Ureter (tissue), 1 donor: ENCODE measurements at regions not wholly inside any gene's neighbourhood (a gene's known extent, or its start where the extent isn't known, plus 50 kb on each side); places are given as distances from the start of the nearest gene placed in this dataset.

Source experiments
- DNase-seq: peaks from one replicate; pipeline ENCODE4 v3.0.0-alpha.2; 2020; ENCODE audit warnings: low spot score
- donor health status: DM: yes; HTN: yes; CAD: no.

DNA sequence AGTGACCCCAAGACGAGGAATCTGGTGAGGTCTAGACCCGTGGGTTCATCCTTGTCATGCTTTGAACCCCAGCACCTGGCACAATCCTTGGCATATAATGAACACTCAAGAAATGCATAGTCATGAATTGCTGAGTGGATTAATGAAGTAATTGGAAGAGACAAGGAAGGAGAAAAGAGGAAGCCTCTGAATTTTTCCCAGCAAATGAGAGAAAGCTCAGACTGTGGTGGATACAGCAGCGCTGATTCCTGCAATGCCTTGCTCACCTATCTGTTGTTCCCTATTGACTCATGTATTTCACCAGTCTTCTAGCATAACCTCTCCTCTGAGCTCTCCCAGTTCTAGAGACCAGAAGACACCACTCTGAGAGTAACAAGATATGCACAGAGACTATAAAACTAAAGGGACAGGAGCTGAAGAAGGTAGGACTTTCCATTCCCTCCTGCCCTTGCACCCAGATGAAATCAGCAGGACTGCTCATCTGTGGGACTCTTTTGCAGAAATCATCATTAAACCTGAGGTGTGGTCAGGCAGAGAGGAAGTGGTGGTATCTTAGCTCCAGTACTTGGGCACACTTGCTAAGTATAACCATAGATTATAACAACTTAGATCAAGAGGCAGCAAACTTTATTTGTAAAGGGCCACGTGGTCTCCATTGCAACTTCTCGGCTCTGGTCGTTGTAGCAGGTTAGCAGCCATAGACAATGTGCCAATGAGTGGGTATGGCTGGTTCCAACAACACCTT lies 102.8 kb downstream of the MAF start:
- no peak for DNase-seq

DNA sequence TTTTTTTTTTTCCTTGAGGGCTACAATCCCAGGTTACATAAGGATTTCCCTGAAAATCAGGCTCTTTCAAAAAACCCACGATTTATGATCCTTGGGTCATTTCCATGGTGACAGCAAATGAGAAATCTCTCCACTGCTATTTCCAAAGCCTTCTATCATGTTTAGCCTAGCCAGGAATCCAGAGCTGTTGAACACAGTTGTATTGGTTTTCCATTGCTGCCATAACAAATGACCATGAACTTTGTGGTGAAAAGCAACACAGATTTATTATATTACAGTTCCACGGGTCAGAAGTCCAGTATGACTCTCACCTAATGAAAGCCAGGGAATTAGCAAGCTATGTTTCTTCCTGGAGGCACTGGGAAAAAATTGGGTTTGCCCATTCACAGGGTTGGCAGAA lies 106.6 kb downstream of the MAF start:
- no peak for DNase-seq

DNA sequence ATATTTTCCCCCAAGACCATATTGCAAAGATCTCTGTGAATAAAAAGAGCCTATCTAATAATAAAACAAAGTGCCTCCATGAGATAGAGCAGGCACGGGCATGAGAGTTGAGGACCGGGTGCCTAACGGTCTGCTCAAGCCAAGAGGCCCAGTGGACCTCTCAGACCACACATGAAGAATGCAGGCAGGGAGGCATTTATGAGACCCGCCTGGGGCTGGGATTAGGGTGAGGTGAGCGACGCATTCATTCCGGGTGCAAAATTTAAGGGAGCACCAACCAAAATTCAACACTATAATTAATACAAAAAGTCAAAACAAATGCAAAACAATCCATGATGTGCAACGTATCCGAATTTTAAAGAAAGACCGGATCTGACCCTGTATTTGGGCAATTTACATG lies 108.5 kb downstream of the MAF start:
- DNase-seq = no peak

DNA sequence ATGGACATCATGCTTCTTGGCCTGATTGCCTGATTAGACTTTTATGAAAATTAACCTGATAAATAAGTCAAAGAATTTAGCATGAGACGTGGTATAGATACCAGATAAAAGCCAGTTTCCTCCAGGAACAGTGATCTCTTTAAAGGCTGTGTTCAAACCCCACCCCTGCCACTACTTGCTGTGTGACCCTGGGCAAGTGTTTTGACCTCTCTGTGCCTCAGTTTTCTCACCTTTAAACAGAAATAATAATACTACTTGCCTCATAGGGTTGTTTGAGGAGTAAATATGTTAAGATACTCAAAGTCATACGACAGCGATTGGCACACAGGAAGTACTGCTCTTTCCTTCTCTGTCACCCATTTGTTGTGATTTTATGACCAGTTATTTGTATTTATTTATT lies 115.5 kb downstream of the MAF start:
- no peak for DNase-seq

DNA sequence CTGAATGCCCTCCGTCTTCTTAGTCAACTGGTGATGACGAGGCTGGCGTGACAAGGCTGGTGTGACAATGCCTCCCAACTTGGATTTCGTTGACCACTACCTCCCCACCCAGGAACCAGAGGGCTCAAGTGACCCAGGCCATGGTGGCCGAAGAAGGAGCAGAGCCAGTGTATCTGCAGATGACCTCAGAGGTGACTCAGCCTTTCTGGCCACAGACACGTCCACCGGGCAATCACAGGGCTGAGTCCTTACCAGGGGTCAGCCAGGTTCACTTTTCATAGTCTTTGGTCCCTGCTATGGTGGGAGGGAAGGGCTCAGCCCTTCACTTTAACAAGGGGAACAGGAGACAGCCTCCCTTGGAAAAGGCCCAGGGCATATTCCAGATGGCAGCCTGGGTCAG lies 116.3 kb downstream of the MAF start:
- no peak for DNase-seq

DNA sequence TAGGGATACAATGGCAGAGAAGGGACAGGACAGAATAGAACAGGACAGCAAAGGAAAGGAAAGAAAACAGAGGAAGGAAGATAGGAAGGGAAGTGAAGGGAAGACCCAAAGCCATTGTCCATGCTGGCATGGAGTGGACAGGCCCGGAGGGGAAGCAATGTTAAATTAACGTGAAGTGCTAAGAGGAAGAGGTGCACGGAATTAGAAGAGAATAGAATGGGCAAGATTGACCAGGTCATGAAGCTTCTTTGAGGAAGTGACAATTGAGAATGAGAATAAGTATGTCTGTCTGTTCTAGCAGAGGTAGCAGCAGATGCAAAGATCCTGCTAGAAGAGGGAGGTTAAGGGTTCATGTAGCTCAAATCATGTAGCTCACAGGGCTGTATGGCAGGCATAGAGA lies 117.2 kb downstream of the MAF start:
- no peak for DNase-seq

DNA sequence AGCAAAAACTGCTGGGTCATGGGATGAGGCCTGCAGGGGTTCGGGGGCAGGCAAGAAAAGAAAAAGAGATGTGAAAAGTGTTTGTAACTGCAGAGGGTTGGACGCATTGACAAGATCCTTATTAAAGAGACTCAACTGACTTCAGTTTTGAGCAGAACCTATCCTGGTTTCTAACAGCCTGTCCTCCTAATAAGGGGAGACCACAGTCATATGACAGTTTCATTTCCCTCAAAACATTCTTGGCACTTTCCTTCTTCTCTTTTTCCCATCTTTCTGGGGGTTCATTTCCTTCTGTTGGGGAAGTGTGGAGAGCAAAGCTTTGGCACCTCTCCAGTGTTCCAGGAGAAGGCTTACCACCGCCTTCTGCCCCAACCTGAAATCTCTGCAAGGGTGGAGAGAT lies 118.5 kb downstream of the MAF start:
- DNase-seq = no peak

DNA sequence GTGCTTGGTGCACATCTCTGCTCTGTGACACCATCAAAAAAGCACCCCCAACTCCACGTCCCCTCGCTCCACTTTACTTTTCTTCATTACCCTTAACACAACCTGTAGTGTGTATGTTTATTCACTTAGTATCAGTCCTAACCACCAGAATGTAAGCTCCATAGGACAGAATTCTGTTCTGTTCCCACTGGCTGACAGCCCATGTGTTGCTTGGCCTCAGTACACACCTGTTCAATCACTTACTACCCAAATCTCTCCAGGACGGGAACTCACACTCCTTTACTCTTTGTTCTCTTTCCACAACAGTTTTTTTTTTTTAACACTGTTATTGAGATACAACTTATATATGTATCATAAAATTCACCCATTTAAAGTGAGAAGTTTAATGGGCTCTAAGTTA lies 119.6 kb downstream of the MAF start:
- DNase-seq = no peak

DNA sequence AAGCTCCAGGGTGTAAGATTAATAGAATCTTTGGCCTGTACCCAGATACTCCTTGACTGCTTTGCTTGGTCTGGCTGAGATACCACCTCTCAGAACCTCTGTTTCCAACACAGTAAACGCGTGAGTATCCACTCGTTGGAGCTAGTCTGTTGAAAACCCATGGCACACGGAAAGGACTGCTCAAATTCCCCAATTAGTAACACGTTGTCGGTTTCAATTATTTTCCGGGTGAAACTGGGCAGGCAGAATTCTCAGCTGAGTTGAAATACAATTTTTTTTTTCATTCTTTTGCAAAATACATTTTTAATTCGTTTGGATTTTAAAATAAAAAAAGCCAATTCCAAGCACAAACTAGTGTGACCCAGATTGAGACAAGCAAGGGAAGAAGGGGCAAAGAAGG lies 120.5 kb downstream of the MAF start:
- no peak for DNase-seq

DNA sequence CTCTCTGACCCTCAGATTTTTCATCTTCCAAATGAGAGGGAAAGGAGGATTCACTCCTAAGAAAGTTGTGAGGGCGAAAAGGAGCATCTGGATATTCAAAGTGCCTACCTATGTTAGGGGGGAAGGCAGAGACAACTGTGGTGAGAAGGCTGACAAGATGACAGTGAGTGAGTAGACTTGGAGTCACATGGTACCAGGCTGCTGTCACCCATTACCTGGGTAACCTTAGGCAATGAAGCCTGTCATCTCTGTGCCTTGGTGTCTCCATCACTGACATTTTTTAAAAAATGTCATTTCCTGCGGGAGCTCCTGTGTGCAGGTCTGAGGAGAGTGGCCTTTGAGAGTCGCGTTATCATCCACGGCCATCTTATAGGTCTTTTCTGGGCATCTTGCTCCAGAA lies 124.0 kb downstream of the MAF start:
- DNase-seq = no peak

DNA sequence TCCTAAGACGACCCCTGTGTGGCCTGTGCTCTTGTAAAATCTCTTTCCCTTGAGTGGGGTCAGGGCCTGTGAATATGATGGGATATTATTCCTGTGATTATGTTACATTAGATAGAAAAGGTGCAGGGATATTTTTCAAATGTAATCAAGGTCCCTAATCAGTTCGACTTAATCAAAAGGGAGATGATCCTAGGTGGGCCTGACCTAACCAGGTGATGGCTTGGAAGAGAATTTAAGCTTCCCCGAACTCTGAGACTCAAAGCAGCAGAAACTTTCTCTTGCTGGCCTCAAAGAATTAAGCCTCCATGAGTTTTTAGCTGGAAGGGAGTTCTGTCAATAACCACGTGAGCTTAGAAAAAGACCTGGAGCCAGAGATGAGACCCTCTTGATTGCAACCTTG lies 124.7 kb downstream of the MAF start:
- no peak for DNase-seq

DNA sequence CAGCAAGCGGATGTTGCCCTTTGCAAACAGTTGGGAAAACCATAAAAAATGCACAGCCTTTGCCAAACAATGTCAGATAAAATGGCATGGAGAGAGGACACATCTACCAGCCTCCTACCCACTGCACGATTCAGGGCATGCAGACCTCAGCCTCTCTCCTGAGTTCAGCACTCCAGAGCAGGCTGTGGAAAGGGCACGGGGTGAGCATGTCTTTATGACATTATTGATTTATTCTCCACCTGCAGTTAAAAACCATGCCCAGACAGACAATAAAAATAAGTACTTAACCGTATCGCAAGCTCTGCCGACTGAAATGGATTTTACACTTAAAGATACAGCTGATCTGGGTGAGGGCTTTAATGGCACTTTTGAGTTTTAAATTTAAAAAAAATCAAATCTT lies 127.1 kb downstream of the MAF start:
- no peak for DNase-seq

DNA sequence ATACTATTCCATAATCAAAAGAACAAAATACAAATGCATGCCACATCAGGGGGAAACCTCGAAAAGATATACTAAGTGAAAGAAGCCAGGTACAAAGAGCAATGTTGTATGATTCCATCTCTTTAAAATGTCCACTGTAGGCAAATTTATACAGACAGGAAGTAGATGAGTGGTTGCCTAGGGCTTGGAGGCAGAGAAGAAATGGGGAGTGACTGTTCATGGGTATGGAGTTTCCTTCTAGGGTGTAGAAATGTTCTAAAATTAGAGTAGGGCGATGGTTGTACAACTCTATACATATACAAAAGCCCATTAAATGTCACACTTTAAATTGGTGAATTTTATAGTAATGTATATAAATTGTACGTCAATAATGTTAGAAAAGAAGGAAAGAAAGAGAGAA lies 128.1 kb downstream of the MAF start:
- no peak for DNase-seq

DNA sequence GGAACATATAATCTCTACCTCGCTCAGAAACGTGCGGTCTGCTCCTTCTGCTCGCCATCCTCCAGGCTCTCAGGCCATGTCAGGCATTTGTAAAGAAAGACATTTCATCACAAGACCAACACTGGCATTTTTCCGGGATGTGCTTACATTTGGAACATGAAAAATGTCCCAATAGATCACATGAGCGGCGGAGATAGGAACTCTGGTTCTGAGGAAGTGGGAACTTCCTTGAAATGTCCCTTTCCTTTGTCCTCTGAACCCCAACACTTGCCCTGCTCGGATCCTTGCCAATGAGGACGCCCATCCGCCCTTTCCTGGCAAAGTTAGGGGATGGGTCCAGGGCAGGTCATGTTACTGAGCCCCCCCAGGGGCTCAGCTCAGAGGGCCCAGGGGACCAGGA lies 130.5 kb downstream of the MAF start:
- no peak for DNase-seq

DNA sequence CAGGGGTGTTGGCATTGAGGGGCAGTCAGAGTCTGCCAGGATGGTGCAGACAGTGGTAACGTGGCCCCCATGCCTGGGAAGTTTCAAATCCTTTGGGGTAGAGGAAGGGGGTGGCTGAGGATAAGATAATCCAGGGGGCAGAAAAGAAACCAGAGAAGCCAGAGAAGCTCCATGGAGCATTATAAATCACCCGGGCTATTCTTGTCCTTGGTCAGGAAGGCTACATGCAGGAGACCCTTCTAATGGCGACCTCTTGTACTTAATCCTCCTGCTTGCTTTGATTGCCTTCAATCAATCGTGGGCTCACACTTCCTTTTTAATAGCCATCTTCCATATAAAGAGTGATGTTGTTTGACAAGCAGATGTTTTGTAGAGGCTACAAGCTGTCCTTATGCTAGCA lies 131.9 kb downstream of the MAF start:
- DNase-seq = no peak

DNA sequence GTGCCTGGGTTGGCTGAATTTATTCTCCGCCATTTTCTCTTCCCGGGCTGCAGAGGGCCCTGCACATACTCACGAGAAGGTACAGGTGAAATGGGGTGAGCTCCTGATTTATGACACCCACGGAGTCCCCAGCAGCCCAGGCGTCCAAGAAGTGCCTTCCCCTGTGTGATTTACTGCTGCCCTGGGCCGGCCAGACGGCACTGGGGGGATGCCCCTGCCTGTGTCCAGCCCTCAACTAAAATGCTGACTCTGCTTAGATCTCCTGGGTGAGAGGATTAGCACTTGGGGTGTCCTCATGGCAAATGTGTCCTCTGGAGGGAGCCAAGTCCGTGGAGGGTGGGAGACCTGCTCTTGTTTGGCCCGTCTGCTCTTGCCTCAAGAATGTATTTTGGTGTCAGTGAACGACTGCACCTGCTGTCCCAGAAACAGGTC lies 132.4 kb downstream of the MAF start:
- DNase-seq = no peak

DNA sequence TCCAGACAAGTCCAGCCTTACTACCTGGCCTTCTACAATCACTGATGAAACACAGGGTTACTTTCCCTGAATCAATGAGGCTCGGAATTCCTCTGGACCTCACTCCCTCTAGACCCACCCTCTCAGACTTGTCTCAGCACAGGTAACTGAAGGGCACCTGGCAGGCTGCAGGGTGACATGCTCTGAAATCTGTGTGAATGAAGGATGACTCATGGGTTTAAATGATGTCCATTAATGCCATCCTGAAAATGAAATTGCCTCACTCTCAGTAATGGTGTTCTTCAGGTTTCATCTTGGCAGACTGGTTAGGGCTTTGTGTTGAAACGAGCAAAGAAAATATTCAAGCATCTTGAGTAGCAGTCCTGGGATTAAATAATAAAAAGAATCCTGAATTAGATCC lies 134.4 kb downstream of the MAF start:
- DNase-seq = no peak

DNA sequence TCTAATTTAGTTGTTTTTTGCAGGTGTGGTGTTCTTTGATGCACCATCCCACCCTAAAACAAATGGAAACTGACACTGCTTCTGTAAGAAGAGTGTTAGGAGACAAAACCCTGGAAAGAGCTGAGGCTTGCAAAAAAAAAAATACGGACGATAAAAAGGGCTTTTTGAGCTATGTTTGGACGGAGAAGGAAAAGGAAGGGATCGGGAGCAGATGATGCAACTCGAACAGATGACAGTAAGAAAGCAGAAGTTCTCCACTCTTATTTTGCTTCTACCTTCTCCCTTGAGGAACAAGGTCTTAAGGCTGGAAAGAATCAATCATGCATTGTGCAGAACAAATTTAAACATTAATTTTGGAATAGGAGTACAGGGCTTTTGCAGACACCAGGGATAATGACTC lies 136.7 kb downstream of the MAF start:
- no peak for DNase-seq

DNA sequence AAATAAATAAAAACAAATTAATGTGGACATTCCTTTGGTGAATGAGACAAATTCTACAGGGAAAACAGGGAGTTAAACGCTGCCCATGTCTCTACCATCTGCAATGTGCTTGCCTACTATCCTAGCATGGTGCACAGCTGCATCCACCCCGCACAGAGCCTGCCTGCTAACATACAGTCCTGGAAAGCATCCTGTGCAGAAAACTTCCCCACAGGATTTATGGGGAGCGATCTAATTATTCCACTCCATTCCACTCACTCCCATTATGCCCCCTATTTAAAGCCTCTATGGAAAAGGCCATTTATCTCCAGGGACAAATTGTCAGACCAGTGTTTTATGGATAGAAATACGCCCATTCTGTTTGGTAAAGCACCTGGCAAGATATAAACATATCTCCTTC lies 144.5 kb downstream of the MAF start:
- no peak for DNase-seq

DNA sequence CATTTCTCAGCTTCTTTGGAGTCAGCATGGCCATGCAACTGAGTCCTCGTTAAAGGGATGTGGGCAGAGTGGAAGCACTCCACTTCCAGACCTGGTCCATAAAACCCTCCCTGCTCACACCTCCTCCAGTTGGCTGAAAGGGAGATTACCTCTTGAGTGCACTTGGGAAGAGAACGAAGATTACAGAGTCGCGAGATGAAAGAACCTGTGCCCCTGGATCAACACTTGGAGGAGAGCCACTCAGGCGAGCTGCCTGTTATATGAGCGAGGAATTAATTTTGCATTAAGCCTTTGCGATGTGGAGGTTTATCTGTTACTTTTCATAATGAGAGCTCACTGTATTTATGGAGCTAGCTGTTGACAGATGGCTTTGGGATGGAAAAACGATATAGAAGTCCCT lies 147.9 kb downstream of the MAF start:
- no peak for DNase-seq

DNA sequence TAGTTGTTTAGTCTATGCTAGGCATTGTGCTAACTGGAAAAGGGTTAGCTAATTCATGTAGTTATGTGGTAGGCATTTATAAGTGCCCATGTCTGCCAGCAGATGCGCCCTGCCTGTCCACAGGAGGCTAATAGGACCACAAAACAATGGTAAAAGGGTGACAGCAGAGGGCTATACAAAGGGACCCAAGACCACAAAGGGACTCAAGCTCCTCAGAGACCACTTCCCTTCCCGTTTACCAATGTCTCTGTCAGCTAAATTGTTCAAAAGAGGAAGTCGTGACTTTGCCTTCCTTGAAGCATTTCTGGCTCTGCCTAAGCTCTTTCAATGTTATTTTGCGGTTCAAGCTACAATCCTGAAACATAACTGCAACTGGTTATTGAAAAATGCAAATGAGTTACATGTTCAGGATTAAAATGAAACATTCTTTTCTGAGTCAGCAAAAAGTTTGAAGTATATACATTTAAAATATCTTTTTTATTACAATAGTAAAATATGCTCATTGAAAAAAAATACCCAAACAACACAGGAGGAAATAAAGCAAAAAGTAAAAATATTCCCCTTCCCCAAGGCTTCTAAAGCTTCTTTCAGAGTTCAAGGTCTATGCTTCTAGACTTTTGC lies 149.2 kb downstream of the MAF start:
- no peak for DNase-seq

DNA sequence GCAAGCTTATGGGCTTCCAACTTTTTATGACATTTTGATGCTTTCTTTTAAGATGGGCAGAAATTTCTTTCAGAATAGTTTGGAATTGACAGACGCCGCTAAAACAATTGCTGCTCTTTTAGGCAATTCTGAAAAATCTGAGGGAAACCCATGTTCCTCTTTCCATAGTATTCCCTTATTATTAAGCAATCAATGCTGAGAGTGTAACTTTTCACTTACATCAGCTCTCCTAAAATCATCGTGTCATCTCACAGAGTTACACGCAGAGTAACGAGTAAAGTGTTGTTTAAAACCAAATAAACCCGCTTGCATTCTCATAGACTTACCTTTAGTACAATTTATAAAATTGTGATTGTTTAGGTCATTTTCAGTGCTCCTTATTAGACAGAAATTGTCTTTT lies 150.6 kb downstream of the MAF start:
- no peak for DNase-seq

DNA sequence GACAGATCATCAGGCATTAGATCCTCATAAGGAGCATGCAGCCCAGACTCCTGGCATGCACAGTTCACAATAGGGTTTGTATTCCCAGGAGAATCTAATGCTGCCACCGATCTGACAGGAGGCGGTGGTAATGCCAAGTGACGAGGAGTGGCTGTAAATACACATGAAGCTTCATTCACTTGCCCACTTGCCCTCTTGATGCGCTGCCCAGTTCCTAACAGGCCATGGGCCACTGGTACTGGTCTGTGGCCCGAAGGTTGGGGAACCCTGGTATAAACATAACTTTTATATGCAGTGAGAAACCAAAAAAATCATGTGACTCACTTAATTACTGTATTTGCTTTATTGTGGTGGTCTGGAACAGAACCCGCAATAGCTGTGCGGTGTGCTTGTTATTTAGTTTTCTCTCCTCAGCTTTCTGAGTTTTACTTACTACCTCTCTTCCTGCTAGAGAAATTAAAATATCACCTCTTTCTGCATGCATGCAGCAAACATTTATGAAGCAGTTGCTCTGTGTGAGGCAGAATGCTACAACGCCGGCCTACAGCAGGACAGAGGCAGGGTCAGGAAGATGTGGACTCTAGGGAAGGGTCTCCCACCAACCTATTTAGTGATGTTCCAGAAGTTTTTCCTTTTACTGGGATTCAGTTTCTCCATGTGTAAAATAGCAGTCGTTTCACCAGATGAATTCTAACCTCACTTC lies 151.3 kb downstream of the MAF start:
- no peak for DNase-seq
